ENCODE measurements at regions not wholly inside any gene's neighbourhood (a gene's known extent, or its start where the extent isn't known, plus 50 kb on each side); places are given as distances from the start of the nearest gene placed in this dataset.

DNA sequence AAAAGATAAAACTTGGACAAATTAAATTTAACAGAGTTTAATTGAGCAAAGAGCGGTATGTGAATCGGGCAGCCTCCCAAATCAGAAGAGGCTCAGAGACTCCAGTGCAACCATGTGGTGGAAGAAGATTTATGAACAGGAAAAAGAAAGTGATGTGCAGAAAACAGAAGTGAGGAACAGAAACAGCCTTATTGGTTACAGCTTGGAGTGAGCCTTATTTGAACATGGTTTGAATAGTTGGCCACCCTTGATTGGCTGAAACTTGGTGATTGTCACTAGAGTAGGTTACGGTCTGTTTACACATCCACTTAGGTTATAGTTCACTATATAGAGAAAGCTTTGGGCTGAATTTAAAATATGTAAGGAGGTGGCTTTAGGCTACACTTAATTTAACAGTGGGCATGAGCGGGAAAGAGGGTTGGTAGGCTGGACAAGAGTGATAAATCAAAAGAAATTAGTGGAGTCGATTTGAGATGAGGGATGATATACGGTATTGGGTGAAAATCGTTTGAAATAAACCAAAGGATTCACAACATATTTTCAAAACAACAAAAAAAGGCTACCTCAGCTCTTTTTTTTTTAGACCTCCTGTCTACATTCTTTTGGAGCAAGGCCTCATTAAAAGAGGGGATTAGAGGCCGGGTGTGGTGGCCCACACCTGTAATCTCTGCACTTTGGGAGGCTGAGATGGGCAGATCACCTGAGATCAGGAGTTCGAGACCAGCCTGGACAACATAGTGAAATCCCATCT lies 84.3 kb upstream of the PREP start:
- Histone ChIP-seq H3K27me3 (ENCODE audit: control insufficient read depth in 4 of 4, insufficient read depth in 4 of 4, low read length in 3 of 4) (no peaks in the 10 kb centered on the region), H3K36me3 (ENCODE audit: control insufficient read depth in 4 of 4, insufficient read depth in 3 of 4, low read depth in 1 of 4, low read length in 3 of 4) (no peaks in the 10 kb centered on the region), H3K4me1 (ENCODE audit: control insufficient read depth in 4 of 4, insufficient read depth in 4 of 4, low read length in 3 of 4) (peaks cover 0 to 4% (median 1%) of the 10 kb centered on the region in 4 donors), H3K27ac (ENCODE audit: low read depth in 1 of 2, low read length in 2 of 2) (no peak overlapping the region), H3K4me3 (ENCODE audit: low read depth in 1 of 3, low read length in 3 of 3) (no peak overlapping the region), H3K9me3 (ENCODE audit: control insufficient read depth in 4 of 4, low read length in 3 of 4) (no peaks in the 10 kb centered on the region), H3K9ac (ENCODE audit: low read depth in 1 of 2, low read length in 2 of 2) (no peak overlapping the region)
- no peak for TF ChIP-seq EGR1 (IDR thresholded peaks at IDR 0.05; ENCODE audit: low read depth in 2 of 2)
- no peak for TF ChIP-seq JUND (IDR thresholded peaks at IDR 0.05)
- TF ChIP-seq GABPA (IDR thresholded peaks at IDR 0.05 in 1 of 2, conservative IDR thresholded peaks at IDR 0.05 in 1 of 2): no peak
- TF ChIP-seq, protein P1, sequence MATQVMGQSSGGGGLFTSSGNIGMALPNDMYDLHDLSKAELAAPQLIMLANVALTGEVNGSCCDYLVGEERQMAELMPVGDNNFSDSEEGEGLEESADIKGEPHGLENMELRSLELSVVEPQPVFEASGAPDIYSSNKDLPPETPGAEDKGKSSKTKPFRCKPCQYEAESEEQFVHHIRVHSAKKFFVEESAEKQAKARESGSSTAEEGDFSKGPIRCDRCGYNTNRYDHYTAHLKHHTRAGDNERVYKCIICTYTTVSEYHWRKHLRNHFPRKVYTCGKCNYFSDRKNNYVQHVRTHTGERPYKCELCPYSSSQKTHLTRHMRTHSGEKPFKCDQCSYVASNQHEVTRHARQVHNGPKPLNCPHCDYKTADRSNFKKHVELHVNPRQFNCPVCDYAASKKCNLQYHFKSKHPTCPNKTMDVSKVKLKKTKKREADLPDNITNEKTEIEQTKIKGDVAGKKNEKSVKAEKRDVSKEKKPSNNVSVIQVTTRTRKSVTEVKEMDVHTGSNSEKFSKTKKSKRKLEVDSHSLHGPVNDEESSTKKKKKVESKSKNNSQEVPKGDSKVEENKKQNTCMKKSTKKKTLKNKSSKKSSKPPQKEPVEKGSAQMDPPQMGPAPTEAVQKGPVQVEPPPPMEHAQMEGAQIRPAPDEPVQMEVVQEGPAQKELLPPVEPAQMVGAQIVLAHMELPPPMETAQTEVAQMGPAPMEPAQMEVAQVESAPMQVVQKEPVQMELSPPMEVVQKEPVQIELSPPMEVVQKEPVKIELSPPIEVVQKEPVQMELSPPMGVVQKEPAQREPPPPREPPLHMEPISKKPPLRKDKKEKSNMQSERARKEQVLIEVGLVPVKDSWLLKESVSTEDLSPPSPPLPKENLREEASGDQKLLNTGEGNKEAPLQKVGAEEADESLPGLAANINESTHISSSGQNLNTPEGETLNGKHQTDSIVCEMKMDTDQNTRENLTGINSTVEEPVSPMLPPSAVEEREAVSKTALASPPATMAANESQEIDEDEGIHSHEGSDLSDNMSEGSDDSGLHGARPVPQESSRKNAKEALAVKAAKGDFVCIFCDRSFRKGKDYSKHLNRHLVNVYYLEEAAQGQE (IDR thresholded peaks at IDR 0.05): no peak
- TF ChIP-seq, protein P2, sequence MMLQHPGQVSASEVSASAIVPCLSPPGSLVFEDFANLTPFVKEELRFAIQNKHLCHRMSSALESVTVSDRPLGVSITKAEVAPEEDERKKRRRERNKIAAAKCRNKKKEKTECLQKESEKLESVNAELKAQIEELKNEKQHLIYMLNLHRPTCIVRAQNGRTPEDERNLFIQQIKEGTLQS (IDR thresholded peaks at IDR 0.05): no peak
- no peak for TF ChIP-seq FOXA2 (IDR thresholded peaks at IDR 0.05)
- no peak for TF ChIP-seq RAD21 (IDR thresholded peaks at IDR 0.05)
- no peak for TF ChIP-seq SP1 (IDR thresholded peaks at IDR 0.05)
- TF ChIP-seq, protein P3, sequence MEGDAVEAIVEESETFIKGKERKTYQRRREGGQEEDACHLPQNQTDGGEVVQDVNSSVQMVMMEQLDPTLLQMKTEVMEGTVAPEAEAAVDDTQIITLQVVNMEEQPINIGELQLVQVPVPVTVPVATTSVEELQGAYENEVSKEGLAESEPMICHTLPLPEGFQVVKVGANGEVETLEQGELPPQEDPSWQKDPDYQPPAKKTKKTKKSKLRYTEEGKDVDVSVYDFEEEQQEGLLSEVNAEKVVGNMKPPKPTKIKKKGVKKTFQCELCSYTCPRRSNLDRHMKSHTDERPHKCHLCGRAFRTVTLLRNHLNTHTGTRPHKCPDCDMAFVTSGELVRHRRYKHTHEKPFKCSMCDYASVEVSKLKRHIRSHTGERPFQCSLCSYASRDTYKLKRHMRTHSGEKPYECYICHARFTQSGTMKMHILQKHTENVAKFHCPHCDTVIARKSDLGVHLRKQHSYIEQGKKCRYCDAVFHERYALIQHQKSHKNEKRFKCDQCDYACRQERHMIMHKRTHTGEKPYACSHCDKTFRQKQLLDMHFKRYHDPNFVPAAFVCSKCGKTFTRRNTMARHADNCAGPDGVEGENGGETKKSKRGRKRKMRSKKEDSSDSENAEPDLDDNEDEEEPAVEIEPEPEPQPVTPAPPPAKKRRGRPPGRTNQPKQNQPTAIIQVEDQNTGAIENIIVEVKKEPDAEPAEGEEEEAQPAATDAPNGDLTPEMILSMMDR (IDR thresholded peaks at IDR 0.05; ENCODE audit: low read depth, low read length, missing input control): no peak
- TF ChIP-seq FOXA1 (IDR thresholded peaks at IDR 0.05): no peak
- no peak for TF ChIP-seq HNF4G (IDR thresholded peaks at IDR 0.05)
- TF ChIP-seq NR2F2 (IDR thresholded peaks at IDR 0.05): no peak
- TF ChIP-seq, protein P4, sequence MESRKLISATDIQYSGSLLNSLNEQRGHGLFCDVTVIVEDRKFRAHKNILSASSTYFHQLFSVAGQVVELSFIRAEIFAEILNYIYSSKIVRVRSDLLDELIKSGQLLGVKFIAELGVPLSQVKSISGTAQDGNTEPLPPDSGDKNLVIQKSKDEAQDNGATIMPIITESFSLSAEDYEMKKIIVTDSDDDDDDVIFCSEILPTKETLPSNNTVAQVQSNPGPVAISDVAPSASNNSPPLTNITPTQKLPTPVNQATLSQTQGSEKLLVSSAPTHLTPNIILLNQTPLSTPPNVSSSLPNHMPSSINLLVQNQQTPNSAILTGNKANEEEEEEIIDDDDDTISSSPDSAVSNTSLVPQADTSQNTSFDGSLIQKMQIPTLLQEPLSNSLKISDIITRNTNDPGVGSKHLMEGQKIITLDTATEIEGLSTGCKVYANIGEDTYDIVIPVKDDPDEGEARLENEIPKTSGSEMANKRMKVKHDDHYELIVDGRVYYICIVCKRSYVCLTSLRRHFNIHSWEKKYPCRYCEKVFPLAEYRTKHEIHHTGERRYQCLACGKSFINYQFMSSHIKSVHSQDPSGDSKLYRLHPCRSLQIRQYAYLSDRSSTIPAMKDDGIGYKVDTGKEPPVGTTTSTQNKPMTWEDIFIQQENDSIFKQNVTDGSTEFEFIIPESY (IDR thresholded peaks at IDR 0.05): no peak
- TF ChIP-seq YY1 (IDR thresholded peaks at IDR 0.05): no peak
- TF ChIP-seq, protein P5, sequence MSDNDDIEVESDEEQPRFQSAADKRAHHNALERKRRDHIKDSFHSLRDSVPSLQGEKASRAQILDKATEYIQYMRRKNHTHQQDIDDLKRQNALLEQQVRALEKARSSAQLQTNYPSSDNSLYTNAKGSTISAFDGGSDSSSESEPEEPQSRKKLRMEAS (IDR thresholded peaks at IDR 0.05): no peak
- 96% methylated on average over 9 of the region's 9 CpGs for WGBS
- DNase-seq (ENCODE audit: low spot score): no peak

DNA sequence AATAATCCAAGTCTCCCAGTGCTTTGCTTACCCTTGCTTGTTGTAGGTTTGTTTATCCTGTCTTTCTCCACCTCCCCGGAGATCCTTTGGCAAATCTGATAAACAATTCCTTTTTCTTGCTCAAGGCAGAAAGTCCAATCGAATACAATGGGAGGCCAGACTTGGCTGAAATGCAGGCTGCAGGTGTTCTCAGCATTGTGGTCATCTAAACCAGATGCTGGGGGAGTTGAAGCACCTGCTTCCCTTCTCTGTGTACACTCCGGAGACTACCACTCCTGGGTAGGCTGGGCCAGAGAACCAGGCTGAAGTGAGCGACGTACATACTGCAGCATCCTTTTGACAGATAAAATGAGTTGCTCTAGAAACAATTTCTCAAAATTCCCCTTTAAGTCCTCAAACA lies 82.6 kb upstream of the PREP start:
- peaks cover 0 to 4% (median 1%) of the 10 kb centered on the region in 4 donors for H3K4me1 ChIP-seq (ENCODE audit: control insufficient read depth in 4 of 4, insufficient read depth in 4 of 4, low read length in 3 of 4)

More for the DNA sequence above, 82.6 kb upstream of the PREP start:
- Histone ChIP-seq H3K9me3 (ENCODE audit: control insufficient read depth in 4 of 4, low read length in 3 of 4) (no peaks in the 10 kb centered on the region), H3K4me3 (ENCODE audit: low read depth in 1 of 3, low read length in 3 of 3) (no peak overlapping the region), H3K27me3 (ENCODE audit: control insufficient read depth in 4 of 4, insufficient read depth in 4 of 4, low read length in 3 of 4) (no peaks in the 10 kb centered on the region), H3K9ac (ENCODE audit: low read depth in 1 of 2, low read length in 2 of 2) (no peak overlapping the region), H3K27ac (ENCODE audit: low read depth in 1 of 2, low read length in 2 of 2) (no peak overlapping the region), H3K36me3 (ENCODE audit: control insufficient read depth in 4 of 4, insufficient read depth in 3 of 4, low read depth in 1 of 4, low read length in 3 of 4) (no peaks in the 10 kb centered on the region)
- no peak for DNase-seq (ENCODE audit: low spot score)
- TF ChIP-seq TAF1 (conservative IDR thresholded peaks at IDR 0.05): no peak
- no peak for TF ChIP-seq EGR1 (IDR thresholded peaks at IDR 0.05; ENCODE audit: low read depth in 2 of 2)
- 53% methylated on average over 5 of the region's 5 CpGs for WGBS
